AG09309 (cell line): ENCODE measurements at regions not wholly inside any gene's neighbourhood (a gene's known extent, or its start where the extent isn't known, plus 50 kb on each side); places are given as distances from the start of the nearest gene placed in this dataset.

ENCODE experiments used
- DNase-seq: peaks from one replicate; pipeline ENCODE4 v3.0.0-alpha.2; 2010; ENCODE audit warnings: low read depth
- H3K4me3 ChIP-seq: 2 replicates; pipeline ENCODE4 v1.5.1; 2011; ENCODE audit warnings: mild to moderate bottlenecking, low read depth, low read length, moderate library complexity; ENCODE audit not compliant: control insufficient read depth
- CTCF ChIP-seq: IDR thresholded peaks from 2 replicates; pipeline ENCODE4 v1.5.1; 2011; ENCODE audit warnings: mild to moderate bottlenecking, low read depth, low read length, inconsistent platforms; ENCODE audit not compliant: insufficient read depth, control insufficient read depth; ENCODE audit errors: missing control alignments

GRCh38 chr16:80437707-80438106, 103.1 kb upstream of the DYNLRB2 start:
- DNase-seq = no peak
- no peak for TF ChIP-seq CTCF
- no peak overlapping the region for H3K4me3 ChIP-seq

- no peak for TF ChIP-seq CTCF
- H3K4me3 ChIP-seq = no peak overlapping the region
- no peak for DNase-seq
Measured at GRCh38 chr16:80436510-80436909, 104.3 kb upstream of the DYNLRB2 start.

GRCh38 chr16:80433623-80434022, 107.2 kb upstream of the DYNLRB2 start:
- H3K4me3 ChIP-seq = no peak overlapping the region
- TF ChIP-seq CTCF = no peak
- DNase-seq = no peak

- DNase-seq = no peak
- TF ChIP-seq CTCF = no peak
- H3K4me3 ChIP-seq = no peak overlapping the region
Measured at GRCh38 chr16:80427795-80428194, 113.0 kb upstream of the DYNLRB2 start.

- H3K4me3 ChIP-seq = no peak overlapping the region
- DNase-seq = no peak
- no peak for TF ChIP-seq CTCF
Measured at GRCh38 chr16:80418517-80419355, 122.1 kb upstream of the DYNLRB2 start.

- no peak for TF ChIP-seq CTCF
Measured at GRCh38 chr16:80417706-80418271, 123.0 kb upstream of the DYNLRB2 start.

GRCh38 chr16:80408014-80408413, 132.8 kb upstream of the DYNLRB2 start:
- DNase-seq = no peak

More at GRCh38 chr16:80417706-80418271, 123.0 kb upstream of the DYNLRB2 start:
- no peak for DNase-seq
- H3K4me3 ChIP-seq = no peak overlapping the region

More at GRCh38 chr16:80408014-80408413, 132.8 kb upstream of the DYNLRB2 start:
- H3K4me3 ChIP-seq = no peak overlapping the region
- TF ChIP-seq CTCF = no peak
